GM21390 (cell line): ENCODE measurements at regions not wholly inside any gene's neighbourhood (a gene's known extent, or its start where the extent isn't known, plus 50 kb on each side); places are given as distances from the start of the nearest gene placed in this dataset.
"Not testable (repeated sequence)": the region's sequence is repeated elsewhere in the genome, so short reads cannot be mapped to it uniquely, and the experiment has no call there.

Experiments used
- ATAC-seq: cut with Tn5 transposase; IDR thresholded peaks from one replicate; pipeline ENCODE4 v1.9.1; 2021; ENCODE audit not compliant: unreplicated experiment

DNA sequence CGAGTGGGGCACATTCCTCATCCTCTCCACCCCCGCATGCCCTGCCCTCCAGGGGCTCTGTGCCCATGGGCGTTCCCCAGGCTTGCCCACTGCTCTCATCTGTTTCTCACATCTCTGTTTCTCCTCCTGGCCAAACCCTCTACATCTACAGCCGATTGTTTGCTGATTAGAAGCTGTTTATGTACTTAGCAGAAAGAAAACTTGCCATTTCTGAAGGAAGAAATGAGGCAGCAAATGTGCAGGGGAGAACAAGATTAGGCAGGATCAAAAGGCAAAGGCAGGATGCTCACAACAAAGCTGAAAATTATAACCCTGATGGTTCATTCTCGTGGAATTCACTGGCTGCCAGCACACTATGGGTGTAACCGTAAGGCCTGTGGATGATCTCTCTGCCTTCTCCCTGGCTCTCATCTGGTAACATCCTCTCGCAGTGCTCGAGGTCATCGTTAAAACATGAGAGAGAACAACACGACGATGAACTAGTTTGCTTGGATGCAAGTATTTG is 111.6 kb upstream of the KLF14 start:
- ATAC-seq, result no peak

DNA sequence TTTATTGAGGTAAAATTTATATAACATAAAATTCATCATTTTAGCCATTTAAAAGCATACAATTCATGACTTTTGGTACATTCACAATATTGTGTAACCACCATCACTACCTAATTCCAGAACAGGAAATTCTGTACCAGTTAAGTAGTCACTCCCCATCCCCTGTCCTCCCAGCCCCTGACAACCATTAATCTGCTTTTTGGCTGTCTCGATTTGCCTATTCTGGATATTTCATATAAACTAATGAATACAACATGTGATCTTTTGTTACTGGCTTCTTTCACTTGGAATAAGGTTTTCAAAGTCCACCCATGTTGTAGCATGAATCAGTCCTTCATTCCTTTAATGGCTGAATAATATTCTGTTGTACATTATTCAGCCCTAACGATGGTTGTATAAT is 115.6 kb upstream of the KLF14 start:
- no peak for ATAC-seq

DNA sequence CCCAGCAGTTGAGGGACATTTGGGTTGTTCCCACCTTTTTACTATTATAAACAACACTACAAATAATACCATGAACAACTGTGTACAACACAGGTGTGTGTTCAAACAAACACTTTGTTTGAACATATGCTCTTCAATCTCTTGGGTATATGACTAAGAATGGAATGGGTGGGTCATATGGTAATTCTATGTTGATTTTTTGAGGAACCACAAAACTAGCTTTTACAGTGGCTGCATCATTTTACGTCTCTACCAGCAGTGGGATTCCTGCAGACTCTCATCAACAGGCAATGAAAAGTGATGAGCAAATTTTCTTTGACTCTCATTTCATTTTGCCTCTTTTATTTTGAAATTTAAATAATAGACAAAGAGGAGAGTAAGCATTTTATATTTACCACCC is 116.9 kb upstream of the KLF14 start:
- ATAC-seq, result no peak

DNA sequence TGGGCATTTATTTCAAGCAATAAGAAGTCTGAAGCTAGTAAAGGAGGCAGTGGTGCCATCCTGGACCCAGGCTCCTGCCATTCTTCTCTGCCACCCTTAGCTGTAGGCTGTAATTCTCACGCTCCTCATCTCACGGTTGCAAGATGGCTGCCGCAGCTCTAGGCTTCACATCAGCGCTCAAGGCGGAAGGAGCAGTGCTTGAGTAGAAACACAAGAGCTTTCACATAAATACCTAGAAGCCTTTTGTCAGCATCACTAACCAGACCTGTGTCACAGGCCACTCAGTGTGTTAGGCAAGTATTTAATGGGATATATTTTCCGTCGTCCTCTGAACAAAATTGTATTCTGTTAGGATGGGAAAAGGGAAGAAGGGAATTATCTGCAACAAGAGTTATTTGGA is 118.9 kb upstream of the KLF14 start:
- ATAC-seq, result no peak

DNA sequence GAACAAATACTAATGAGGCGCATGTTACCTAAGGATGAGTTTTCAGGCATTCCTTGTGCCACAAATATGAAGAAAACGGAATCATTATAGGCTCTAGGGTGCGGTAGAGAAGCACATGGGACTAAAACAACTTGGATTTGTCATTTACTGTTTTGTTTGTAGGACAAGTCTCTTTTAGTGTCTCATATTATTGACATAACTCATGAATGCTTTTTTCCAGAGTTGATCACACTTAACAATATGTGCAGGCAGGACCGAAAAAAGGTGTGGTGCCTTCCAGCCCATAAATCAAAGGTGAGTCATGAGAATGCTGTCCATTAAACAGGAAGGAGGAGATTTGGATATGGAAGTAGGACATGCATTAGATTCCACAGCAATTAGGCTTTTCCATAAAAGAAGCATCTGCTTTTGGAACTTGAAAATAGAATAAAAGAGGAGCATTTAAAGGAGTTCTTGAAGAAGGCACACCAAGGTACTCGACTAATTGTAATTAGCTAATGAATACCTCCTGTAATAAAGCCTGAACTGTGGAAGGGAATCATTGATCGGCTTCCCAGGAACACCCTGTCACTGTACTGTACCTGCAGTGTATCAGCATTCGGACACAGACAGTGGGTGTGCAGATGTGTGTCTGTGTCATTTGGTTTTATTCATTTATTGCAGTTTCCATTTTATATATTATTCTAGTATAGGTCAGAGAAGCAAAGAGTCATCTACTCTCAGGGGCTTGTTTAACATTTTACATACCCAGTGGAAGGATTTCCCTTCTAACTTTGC is 119.7 kb upstream of the KLF14 start:
- no peak for ATAC-seq

DNA sequence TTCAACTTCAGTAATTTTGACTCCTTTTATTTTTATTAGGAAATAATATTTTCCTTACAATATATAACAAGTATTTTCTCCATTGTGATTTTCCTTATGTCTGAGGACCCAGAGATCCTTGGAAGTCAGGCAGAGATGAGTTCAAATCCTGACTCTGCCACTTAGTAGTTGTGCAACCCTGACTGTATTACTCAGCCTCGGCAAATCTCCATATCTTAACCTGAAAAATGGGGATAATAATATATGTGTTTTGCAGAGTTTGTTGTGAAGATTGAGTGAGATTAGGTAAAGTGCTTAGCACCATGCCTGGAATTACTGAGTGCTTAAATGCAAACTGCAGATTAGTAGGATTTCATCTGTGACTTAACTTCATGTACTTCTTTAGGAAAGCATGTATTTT is 120.5 kb upstream of the KLF14 start:
- no peak for ATAC-seq

DNA sequence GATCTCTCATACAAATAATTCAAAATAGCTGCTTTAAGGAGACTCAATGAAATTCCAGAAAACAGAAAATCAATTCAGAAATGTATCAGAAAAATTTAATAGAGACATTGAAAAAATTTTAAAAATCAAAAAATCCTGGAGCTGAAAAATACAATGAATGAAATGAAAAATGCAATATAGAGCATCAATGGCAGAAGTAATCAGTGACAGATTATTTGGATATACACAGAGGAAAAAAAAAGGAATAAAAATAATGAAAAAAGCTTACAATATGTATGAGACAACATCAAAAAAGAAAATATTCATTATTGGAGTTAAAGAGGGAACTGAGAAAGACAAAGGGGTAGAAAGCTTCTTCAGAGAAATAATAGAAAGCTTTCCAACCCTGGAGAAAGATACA is 122.9 kb upstream of the KLF14 start:
- no peak for ATAC-seq

DNA sequence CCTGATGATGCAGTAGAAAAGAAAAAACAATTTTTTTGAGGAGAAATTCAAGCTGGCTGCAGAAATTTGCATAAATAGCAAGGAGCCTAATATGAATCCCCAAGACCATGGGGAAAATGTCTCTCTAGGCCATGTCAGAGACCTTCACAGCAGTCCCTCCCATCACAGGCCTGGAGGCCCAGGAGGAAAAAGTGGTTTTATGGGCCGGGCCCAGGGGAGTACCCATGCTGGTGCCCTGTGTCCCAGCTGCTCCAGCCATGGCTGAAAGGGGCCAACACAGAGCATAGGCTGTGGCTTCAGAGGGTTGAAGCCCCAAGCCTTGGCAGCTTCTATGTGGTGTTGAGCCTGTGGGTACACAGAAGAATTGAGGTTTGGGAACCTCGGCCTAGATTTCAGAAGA is 126.8 kb upstream of the KLF14 start:
- not testable (repeated sequence) for ATAC-seq

DNA sequence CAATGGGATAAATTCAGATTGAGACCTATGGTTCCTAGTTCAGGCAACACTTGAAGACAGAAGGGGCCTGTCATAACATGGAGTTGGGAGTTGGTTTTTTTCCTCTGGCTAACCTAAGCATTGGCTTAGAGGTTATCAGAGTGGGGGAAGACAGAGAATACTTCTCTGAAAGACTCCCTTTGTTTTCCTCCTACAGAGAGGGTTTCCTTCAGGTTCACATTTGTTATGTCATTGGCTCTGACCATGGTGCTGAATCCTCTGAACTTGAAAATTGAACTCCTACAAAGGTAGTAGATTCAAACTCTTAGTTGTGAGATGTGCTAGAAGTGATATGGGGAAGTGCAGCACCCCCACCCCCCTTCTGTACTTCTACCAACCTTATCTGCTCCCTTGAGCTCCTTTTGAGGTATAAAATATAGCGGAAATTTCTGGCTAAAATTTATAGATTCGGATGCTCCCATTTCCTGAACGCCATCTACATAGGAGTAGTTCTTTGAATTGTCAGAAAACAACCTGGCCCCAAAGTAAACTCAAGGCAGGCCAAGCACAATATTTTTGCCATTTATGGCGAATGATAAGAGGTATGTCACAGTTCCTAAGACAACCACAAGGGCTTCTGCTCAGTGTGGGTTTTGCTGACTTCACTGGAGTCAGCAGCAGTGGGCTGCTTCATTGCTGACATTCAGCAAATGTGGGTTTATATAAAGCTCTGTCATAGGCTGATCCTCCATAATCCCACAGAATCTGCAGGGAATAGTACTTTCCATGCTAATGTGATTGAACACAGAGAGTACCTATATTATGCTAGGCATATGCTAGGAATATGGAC is 131.6 kb upstream of the KLF14 start:
- ATAC-seq, result no peak

DNA sequence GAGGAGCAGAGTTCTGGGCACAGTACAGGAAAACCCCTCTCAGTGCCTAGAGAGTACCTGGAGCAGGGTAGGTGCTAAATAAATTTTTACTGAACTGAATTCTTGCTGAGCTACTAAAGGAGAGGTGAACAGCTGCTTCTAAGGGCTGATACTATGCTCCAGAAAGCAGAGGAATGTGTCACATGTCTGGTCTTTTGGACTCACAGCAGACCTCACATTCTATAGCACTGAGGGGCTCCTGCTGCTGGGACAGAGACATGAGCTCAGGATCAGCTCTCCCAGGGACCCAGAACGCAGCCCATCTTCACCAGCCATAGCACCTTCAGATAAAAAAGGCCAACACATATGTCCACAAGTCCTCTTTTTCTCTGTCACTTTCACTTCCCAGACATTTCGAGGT is 133.0 kb upstream of the KLF14 start:
- no peak for ATAC-seq

DNA sequence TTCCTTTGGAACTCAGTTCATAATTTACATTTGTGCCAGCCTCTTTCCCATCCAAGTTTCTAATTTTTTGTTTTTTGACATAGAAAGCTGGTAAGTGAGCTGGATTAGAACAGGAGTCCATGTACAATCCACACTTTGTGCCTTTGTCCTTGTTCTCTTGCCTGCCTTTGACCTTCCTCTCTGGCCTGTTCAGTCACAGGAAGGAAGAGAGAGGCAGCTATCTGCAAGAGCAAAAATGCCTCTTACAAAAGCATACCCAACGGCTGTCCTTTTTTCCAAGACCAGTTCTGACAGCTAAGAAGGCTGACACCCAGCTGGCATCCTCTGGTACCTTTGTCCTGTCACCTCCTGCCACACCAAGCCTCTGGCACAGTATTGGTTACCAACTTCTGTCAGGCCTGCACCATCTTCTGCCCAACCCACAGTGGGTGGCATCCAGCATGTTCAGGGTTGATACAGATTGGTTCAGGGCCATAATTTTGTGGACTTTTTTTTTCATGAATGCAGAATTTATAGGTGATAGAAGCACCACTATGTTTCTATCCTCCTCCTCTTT is 133.7 kb upstream of the KLF14 start:
- ATAC-seq, result no peak

DNA sequence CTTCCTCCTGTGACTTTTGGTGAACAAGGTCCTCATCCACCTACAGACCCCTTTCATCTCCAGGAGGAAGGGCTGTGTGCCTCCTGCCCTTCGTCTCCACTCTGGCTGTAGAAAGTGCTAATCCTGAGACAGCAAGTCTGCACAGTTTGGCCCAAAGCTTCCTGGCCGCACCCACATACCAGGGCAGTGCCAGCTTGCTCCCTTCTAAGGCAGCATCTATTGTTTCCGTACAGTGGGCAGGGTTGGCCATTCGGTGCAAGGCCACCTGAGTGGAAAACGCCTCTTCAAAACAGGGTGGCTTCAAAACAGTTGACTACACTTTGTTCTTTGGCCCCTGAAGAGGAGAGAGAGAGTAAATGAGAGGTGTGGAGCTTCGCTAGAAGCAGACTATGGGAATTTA is 134.1 kb upstream of the KLF14 start:
- no peak for ATAC-seq

DNA sequence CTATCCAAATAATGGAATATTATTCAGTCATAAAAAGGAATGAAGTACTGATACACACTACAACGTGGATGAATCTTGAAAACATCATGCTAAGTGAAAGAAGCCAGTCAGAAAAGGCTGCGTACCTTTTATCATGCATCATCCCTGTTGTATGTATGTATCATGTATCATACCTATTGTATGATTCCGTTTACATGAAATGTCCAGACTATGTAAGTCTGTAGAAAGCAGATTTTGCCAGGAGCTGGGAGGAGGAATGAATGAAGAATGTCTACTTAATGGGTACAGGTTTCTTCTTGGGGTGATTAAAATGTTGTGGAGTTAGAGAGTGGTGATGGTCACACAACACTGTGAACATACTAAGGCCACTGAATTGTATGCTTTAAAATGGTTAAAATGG is 135.9 kb upstream of the KLF14 start:
- ATAC-seq, result no peak

DNA sequence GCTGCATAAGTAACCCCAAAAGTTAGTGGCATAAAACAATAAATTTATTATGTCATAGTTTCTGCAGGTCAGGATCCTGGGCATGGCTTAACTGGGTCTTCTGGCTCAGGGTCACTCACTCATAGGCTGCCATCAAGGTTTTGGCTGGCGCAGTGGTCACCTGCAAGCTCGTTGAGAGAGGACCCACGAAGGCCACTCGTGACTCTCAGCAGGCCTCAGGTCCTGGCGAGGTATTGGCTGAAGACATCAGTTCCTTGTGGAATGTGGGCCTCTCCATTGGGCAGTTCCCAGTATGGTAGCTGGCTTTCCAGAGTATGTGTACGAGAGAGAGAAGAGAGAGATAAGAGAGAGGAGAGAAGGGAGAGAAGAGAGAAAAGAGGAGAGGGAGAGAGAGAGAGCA is 138.3 kb upstream of the KLF14 start:
- ATAC-seq, result no peak

DNA sequence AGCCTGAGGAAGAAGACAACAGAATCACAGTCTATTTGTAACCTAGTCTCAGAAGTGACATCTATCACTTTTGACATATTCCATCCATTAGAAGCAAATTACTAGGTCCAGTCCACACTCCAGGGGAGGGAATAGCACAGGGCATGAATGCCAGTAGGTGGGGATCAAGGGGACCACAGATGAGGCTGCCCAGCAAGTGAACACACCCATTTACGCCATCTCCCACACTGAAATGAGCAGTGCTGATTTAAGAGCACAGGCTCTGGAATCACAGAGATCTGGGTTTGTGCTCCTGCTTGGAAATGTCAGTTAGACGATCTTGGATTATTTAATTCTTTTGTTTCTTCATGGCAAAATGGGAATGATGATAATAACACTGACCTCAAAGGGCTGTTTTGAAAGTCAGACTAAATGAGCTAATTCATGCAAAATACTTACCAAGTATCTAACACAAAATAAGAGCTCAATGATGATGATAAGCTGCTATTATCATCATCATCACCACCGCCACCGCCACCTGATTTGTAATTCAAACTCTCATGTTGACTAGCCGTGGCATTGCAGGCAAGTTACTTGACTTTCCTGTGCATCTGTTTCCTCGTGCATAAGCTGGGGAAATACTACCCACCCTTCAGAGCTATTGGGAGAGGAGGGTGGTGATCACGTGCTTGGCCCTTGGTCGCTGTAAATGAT is 138.9 kb upstream of the KLF14 start:
- no peak for ATAC-seq

DNA sequence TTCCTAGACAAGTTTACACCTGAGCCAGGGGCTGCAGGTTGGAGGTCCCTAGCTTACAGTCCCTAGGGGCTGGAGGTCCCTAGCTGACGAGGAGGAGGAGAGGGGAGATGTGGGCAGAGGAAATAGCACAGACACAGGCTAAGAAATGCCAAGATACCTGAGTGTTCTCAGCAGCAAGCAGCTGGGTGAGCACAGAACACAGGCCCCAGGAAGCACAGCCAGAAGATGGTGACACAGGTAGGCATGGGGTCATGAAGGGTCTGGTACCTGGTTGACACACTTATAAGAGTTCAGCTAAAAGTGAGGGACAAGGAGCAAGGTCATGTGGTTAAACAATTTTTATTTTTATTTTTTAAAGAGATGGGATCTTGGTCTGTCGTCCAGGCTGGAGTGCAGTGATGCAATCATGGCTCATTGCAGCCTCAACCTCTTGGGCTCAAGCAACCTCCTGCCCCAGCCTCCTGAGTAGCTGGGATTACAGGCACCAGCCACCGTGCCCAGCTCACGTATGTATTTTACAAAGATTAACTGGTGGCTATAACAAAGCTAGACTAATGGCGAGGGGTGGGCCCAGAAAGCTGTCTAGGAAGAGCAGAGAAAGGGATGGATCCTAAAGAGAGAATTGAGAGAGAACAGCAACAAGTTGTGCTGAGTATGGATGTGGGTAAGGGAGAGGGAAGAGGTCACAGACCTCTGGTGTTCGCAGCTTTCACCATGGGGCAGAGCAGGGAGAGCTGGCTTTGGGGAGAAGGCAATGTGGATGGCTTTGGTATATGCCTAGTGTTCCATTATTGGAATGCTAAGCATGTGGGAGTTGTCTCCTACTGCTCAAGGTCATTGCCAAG is 140.3 kb upstream of the KLF14 start:
- ATAC-seq, result no peak

DNA sequence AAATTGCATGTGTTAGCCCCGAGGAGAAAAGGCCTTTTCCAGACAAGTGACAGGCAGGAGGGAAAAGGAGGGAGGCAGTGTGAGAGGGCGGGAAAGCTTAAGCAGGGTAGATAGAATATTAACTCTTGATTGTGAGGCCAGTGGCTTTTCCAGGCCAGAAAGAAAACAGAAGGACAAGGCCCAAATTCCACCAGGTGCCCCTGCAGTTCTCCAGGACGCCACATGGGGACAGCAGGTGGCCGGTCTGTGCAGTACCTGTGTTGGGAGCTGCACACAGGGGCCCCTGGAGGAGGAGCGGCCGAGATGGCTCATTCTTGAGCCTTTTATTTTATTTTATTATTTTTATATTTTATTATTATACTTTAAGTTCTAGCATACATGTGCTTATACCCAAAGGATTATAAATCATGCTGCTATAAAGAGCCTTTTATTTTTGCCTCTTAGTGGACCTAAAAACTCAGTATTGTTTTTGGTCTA is 141.3 kb upstream of the KLF14 start:
- ATAC-seq, result peak; percentile 51

DNA sequence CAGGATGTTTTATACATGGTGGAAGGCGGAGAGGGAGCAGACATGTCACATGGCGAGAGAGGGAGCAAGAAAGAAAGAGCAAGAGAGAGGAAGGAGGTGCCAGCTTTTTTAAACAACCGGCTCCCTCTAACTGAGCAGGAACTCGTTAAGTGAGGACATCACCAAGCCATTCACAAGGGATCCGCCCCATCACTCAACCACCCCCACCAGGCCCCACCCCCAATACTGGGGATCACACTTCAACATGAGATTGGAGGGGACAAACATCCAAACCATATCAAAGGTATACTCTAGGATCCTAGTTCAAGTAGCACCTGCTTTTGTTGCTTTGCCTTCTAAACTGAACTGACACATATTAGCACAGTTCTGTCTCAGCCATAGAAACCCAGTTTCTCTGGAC is 141.9 kb upstream of the KLF14 start:
- no peak for ATAC-seq

DNA sequence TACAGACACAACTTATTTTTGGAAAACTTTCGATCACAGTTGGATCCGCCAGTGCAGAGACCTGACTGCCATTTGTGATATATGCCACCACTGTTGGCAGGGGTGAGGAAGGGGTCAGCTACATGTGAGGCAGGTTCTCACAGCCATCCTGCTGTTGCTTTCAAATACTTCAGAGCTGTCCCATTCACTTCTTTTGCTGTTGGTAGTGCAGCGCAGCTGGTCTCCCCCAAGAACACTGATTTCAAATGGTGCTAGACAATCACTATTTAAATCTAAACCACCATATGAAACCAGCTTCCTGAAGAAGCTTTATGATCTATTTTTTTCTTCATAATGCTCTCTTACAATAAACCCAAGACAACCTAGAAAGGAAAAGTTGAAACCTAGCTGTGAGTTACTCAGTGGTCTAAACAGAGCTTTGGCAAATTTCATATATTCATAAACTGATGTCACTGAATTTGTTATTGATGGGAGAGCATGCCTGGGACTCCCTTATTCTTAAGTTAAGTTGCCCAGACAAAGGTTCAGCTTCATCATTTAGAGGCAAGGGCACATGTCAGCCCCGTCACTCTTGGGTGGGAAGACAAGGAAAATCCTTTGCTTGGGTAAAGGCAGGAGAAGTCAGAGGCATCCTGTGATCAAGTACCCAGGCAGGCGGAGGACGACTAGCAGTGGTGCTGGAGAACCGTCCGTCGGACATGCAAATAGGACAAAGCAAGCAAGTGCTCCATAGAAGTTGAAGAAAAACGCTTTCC is 143.4 kb upstream of the KLF14 start:
- ATAC-seq, result no peak

DNA sequence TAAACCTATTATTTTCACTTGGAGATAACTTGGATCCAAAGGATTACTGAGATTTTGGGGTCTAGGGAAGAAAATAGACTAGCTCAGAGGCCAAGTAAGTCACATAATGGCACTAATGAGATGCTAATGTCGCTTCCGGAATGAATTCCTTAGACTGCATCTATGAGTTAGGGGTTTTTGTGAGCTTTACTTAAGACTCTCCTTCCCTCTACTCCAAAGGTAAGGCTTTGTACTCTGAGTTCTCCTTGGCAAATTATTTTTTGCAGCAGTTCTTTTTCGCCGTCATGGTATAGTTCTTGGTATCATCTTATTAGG is 143.9 kb upstream of the KLF14 start:
- no peak for ATAC-seq
